GM21825 (cell line): ENCODE measurements at regions not wholly inside any gene's neighbourhood (a gene's known extent, or its start where the extent isn't known, plus 50 kb on each side); places are given as distances from the start of the nearest gene placed in this dataset.

ENCODE experiments used
- ATAC-seq: cut with Tn5 transposase; IDR thresholded peaks from one replicate; pipeline ENCODE4 v1.9.1; 2021; ENCODE audit warnings: mild to moderate bottlenecking, moderate library complexity; ENCODE audit not compliant: unreplicated experiment

GRCh38 chr5:34582371-34582770, 73.8 kb upstream of the RAI14 start:
- no peak for ATAC-seq

- ATAC-seq = no peak
These were observed 73.0 kb upstream of the RAI14 start for GRCh38 chr5:34583167-34583566.

GRCh38 chr5:34584165-34584564, 72.0 kb upstream of the RAI14 start:
- ATAC-seq = no peak

GRCh38 chr5:34585601-34586104, 70.5 kb upstream of the RAI14 start:
- no peak for ATAC-seq

- ATAC-seq = no peak
These were observed 69.8 kb upstream of the RAI14 start for GRCh38 chr5:34586117-34586885.

GRCh38 chr5:34587355-34588241, 68.5 kb upstream of the RAI14 start:
- ATAC-seq = no peak

GRCh38 chr5:34589832-34590231, 66.3 kb upstream of the RAI14 start:
- ATAC-seq = no peak

GRCh38 chr5:34591723-34592122, 64.4 kb upstream of the RAI14 start:
- ATAC-seq = no peak

- no peak for ATAC-seq
These were observed 58.8 kb upstream of the RAI14 start for GRCh38 chr5:34597034-34598027.

- no peak for ATAC-seq
These were observed 57.8 kb upstream of the RAI14 start for GRCh38 chr5:34598177-34598794.

GRCh38 chr5:34599471-34600117, 56.5 kb upstream of the RAI14 start:
- no peak for ATAC-seq

GRCh38 chr5:34600118-34600493, 56.0 kb upstream of the RAI14 start:
- no peak for ATAC-seq

- no peak for ATAC-seq
These were observed 52.8 kb upstream of the RAI14 start for GRCh38 chr5:34603378-34603777.

GRCh38 chr5:34604119-34604675, 51.9 kb upstream of the RAI14 start:
- no peak for ATAC-seq

- ATAC-seq = no peak
These were observed 50.0 kb upstream of the RAI14 start for GRCh38 chr5:34606101-34606500.
